ENCODE measurements at regions not wholly inside any gene's neighbourhood (a gene's known extent, or its start where the extent isn't known, plus 50 kb on each side); places are given as distances from the start of the nearest gene placed in this dataset.
"Not testable (repeated sequence)": the region's sequence is repeated elsewhere in the genome, so short reads cannot be mapped to it uniquely, and the experiment has no call there.

GRCh38 chr1:21385022-21385421 is 54.9 kb upstream of the NBPF3 start:
- no peak for DNase-seq

GRCh38 chr1:21384620-21385019 is 55.3 kb upstream of the NBPF3 start:
- DNase-seq, result no peak

DNA sequence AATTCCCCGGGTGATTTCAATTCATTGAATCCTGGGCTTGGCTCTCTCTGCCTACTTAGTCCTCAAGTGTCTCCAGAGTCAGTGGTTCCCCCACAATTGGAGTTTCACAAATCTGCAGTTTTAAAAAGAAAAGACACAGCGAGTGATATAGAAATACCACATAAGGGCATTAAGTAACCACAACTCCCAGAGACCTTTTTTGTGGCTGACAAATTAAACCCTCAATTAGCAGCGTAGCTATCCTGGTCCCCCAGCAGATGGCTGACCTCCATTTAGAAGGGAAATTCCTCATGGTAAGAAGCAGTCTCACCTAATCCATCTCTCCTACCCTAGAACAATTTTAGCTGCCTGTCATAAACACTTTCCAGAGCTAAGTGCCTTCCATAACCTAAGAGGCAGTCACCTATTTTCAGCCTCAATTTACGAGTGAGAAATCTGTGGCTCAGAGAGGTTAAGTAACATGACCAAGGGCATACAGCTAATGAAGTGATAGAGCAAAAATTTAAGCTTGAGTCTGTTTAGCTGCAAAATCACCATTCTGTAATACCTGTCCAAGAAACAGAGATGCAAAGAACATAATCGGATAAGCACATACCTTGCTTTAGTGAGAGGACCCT is 56.0 kb upstream of the NBPF3 start:
- no peak for DNase-seq

DNA sequence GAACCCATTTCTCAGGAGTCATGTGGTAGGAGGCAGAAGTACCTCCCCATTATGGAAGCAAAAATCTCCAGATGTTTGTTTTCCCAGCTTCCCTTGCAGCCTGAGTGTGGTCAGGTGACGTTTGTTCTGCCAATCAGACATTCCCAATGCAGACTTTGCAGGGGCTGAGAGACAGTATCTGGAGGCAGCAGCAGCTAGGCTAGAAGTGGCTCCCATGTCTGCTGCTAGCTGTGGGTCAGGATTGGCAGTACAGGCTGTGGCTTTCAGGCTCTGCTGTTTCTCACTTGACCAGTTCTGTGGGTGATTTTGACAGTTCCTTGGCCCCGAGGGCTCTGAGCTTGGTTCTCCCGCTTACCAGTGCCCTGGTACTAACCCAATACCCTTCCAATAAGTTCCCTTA is 58.6 kb upstream of the NBPF3 start:
- no peak for DNase-seq

- not testable (repeated sequence) for DNase-seq
Measured at GRCh38 chr1:21380147-21380546, 59.8 kb upstream of the NBPF3 start.

DNA sequence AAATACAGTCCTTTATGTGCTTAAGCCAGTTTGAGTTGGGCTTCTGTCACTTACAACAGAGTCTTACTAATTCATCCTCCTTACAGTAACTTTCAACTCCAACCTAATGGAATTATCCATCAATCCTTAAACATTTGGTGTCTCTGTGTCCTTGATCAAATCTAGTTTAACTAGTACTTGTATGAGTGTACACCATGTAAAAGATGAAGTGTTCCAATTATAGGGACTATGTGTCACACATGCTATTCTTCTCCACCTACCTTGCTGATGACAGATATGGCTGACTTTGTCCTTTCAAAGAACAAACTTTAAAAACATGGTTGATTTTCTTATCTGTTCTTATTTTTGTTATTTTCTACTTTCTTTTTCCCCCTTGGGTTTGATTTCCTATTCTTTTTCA is 60.4 kb upstream of the NBPF3 start:
- DNase-seq, result no peak

DNA sequence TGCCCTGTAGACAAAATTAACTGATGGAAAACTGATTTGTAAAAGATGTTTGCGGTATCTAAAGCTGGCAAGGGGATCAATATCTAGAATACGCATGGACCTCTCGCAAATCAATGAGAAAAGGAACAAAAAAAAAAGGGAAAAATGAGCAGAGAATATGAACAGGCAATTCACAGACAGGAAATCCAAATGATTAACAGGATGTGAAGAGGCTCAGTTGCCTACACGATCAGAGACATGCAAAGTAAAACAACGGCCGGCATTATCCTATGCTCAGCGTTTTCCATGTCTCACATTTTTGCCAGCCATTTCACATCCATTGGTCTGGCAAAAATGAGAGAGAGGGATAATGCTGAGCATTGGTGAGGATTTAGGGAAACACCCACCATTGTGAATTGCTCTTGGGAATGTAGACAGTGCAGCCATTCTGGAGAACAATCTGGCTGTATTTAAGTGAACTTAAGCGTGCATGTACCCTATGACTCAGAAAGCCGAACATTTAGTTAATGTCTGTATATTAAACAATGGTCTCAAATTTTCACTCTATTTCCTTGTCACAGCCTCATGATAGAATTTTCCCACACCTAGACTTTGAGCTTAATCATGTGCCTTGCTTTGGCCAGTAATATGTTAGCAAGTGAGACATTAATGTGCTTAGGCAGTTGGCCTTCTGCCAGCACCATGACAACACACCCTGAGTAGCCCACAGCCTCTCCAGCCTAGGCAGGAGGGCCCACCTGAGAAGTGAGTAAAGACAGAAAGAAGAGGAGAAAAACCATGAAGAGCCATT is 61.0 kb upstream of the NBPF3 start:
- DNase-seq, result no peak

GRCh38 chr1:21372383-21372782 is 67.6 kb upstream of the NBPF3 start:
- no peak for DNase-seq

DNA sequence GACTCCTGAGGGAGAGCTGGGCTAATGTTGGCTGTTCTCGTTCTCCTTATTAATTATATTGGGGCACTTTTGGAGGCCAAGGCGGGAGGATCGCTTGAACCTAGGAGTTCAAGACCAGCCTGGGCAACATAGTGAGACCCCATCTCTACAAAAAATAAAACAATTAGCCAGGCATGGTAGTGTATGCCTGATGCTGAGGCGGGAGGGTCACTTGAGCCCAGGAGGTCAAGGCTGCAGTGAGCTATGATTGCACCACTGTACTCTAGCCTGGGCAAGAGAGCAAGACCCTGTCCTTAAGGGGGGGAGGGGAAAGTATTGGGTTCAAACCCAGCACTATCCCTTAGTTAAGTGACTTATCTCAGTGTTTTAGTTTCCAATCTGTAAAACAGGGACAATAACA is 70.0 kb upstream of the NBPF3 start:
- no peak for DNase-seq

- DNase-seq, result peak; percentile 87
Measured at GRCh38 chr1:21368515-21369289, 71.2 kb upstream of the NBPF3 start.

GRCh38 chr1:21367973-21368514 is 71.9 kb upstream of the NBPF3 start:
- DNase-seq, result not testable (repeated sequence)

- no peak for DNase-seq
Measured at GRCh38 chr1:21366288-21366687, 73.6 kb upstream of the NBPF3 start.

- no peak for DNase-seq
Measured at GRCh38 chr1:21365036-21365435, 74.8 kb upstream of the ECE1 start.

GRCh38 chr1:21362096-21362495 is 71.8 kb upstream of the ECE1 start:
- no peak for DNase-seq

DNA sequence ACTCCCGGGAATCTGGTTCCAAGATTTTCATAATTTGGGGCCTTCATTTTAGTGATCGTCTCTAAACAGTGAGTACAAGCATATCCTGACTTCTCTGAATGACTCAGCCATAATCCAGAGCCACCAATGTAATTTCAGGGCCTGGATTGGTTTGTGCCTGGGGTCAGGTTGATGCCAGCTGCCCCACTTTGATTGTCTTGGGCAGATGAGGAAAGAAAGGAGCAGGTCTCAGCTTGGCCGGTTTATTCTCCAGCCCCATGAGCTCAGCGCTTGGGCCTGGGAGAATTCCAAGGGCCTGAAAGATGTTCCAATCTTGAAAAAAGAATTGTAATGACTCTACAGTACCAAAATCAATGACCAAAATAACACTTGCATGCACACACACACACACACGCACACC is 71.2 kb upstream of the ECE1 start:
- no peak for DNase-seq

DNA sequence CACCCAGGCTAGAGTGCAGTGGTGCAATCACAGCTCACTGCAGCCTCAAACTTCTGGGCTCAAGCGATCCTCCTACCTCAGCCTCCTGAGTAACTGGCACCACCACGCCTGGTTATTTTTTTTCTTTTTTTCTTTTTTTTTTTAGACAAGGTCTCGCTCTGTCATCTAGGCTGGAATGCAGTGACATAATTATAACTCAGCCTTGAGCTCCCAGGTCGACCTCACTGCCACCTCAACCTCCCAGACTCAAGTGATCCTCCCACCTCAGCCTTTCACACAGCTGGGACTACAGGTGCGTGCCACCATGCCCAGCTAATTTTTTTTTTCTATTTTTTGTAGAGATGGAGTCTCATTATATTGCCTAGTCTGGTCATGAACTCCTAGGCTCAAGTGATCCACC is 66.9 kb upstream of the ECE1 start:
- DNase-seq, result no peak

DNA sequence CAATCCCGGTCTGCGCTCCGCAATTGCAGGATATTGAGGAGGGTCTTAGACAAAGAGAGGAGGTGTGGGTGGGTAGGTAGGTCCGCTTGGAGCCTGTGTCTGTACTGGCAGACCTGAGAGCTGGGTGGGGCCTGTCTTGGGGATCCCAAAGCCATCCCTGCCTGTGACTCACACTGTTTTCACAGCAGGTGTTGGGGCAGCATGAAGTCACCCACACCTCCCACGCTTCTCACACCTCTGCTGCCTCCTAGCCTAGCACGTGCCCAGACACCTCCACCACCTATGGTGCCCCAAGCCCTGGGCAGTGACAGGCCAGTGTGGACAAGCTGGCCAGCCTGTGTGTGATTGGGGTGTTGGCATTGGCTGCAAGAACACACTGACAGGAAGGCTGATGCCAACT is 65.7 kb upstream of the ECE1 start:
- no peak for DNase-seq

DNA sequence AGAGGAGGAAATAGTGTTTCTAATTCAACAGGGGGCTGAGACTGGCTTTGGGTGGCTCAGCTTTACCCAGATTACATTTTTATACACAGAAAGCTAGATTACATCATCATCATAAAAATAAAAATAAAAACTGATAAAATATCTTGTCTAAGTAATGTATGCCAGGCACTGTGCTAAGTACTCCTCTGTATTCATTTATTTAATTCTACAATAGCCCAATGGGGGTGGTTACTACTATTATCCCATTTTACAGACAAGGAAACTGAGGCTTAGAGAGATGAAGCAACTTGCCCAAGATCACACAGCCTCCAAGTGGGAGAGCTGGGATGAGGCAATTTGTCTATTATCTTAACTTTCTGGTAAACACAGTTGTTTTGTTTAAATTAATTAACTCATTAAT is 62.3 kb upstream of the ECE1 start:
- DNase-seq, result no peak

DNA sequence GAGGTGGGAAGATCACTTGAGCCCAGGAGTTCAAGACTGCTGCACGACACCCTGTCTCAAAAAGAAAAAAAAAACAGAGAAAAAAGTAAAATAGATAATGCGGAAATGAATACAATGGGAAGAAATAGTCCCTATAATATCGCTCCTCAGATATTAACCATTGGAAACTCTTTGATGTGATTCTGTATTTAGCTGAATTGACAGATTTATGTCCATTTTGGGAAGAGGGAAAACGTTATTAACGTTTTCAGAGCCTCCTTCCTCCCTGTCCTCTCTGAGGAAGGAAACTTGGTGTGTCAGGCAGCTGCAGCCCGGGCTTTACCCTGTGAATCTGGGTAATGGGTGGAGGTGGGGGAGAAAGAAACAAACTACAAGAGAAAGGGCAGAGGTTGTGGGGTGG is 61.6 kb upstream of the ECE1 start:
- no peak for DNase-seq

- no peak for DNase-seq
Measured at GRCh38 chr1:21350202-21350885, 60.1 kb upstream of the ECE1 start.

GRCh38 chr1:21349693-21350092 is 59.4 kb upstream of the ECE1 start:
- DNase-seq, result no peak

DNA sequence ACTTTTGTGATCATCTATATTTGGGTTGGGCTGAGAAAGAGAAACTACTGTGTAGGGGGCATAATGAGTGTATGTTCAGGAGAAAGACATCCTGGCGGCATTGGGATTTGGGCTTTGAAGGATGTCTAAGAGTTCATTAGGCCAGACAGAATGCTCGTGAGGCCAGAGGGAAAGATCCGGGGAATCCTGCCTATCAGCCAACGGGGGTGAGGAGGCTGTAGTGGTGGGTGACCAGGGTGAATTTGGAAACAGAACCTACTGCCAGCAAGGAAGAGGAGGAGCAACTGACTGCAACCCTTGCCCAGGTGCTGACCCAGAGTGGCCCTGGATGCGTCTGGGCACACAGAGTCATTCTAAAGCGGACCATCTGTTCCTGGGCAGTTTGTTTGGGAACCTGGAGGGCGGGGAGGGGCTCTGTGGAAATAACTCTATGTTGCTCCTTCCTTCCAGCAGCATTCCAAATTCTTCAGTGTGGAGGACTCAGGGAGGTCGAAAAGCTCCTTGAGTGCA is 56.9 kb upstream of the ECE1 start:
- no peak for DNase-seq
